T-helper 17 cell (primary cell): ENCODE measurements at regions not wholly inside any gene's neighbourhood (a gene's known extent, or its start where the extent isn't known, plus 50 kb on each side); places are given as distances from the start of the nearest gene placed in this dataset.
"Not testable (repeated sequence)": the region's sequence is repeated elsewhere in the genome, so short reads cannot be mapped to it uniquely, and the experiment has no call there.

Experiments used
- ATAC-seq: fragments of 150-1000 bp; cut with Tn5 transposase; 2 replicates; pipeline ENCODE4 v1.10.0; 2021; ENCODE audit warnings: mild to moderate bottlenecking, moderate library complexity
- DNase-seq, 3 donors: peaks; one replicate each; pipeline versions ENCODE4 v3.0.0 to v3.0.0-alpha.2; 2020 to 2021
- H3K9me3 ChIP-seq: one replicate; pipeline ENCODE4 v1.7.0; 2013; ENCODE audit warnings: low read length, mild to moderate bottlenecking; ENCODE audit not compliant: control insufficient read depth, poor library complexity, severe bottlenecking
- H3K27ac Mint-ChIP-seq: one replicate; pipeline ENCODE4 v1.8.0; 2022; ENCODE audit warnings: mild to moderate bottlenecking, moderate library complexity, mixed read lengths
- H3K27me3 Mint-ChIP-seq: one replicate; pipeline ENCODE4 v1.8.0; 2022; ENCODE audit warnings: mixed read lengths
- H3K36me3 Mint-ChIP-seq: one replicate; pipeline ENCODE4 v1.8.0; 2022; ENCODE audit warnings: low read depth, mixed read lengths
- H3K4me1 Mint-ChIP-seq: one replicate; pipeline ENCODE4 v1.8.0; 2022; ENCODE audit warnings: mild to moderate bottlenecking, mixed read lengths
- H3K4me3 Mint-ChIP-seq: one replicate; pipeline ENCODE4 v1.8.0; 2022; ENCODE audit warnings: mild to moderate bottlenecking, moderate library complexity, mixed read lengths

GRCh38 chr11:13183826-13184196 is 93.8 kb upstream of the BMAL1 start:
- peaks cover 16% of the 10 kb centered on the region for H3K27me3 Mint-ChIP-seq
- no peak overlapping the region for H3K27ac Mint-ChIP-seq
- H3K9me3 ChIP-seq = no peaks in the 10 kb centered on the region
- ATAC-seq (no peak), DNase-seq (no peak)
- H3K36me3 Mint-ChIP-seq = no peaks in the 10 kb centered on the region
- peaks cover 4% of the 10 kb centered on the region for H3K4me1 Mint-ChIP-seq
- peak overlapping the region; percentile 62 for H3K4me3 Mint-ChIP-seq

GRCh38 chr11:13184295-13184794 is 93.2 kb upstream of the BMAL1 start:
- Mint-ChIP-seq H3K4me3 (no peak overlapping the region), H3K4me1 (peaks cover 4% of the 10 kb centered on the region), H3K27me3 (peaks cover 16% of the 10 kb centered on the region), H3K27ac (no peak overlapping the region), H3K36me3 (no peaks in the 10 kb centered on the region)
- H3K9me3 ChIP-seq = no peaks in the 10 kb centered on the region
- DNase-seq = no peak
- no peak for ATAC-seq

GRCh38 chr11:13188179-13188578 is 89.4 kb upstream of the BMAL1 start:
- peaks cover under 1% of the 10 kb centered on the region for H3K4me1 Mint-ChIP-seq
- peaks cover 2% of the 10 kb centered on the region for H3K36me3 Mint-ChIP-seq
- ATAC-seq = no peak

GRCh38 chr11:13189561-13190426 is 87.8 kb upstream of the BMAL1 start:
- Mint-ChIP-seq H3K27ac (no peak overlapping the region), H3K27me3 (peaks cover 12% of the 10 kb centered on the region)

More at GRCh38 chr11:13188179-13188578, 89.4 kb upstream of the BMAL1 start:
- no peaks in the 10 kb centered on the region for H3K9me3 ChIP-seq
- Mint-ChIP-seq H3K27ac (no peak overlapping the region), H3K4me3 (no peak overlapping the region), H3K27me3 (peaks cover 12% of the 10 kb centered on the region)
- no peak for DNase-seq

GRCh38 chr11:13193613-13194012 is 84.0 kb upstream of the BMAL1 start:
- H3K27ac Mint-ChIP-seq = no peak overlapping the region
- no peaks in the 10 kb centered on the region for H3K4me1 Mint-ChIP-seq
- ATAC-seq (no peak), DNase-seq (no peak)
- H3K27me3 Mint-ChIP-seq = peaks cover 12% of the 10 kb centered on the region
- H3K9me3 ChIP-seq = no peaks in the 10 kb centered on the region
- H3K4me3 Mint-ChIP-seq = no peak overlapping the region
- H3K36me3 Mint-ChIP-seq = peaks cover 3% of the 10 kb centered on the region

More at GRCh38 chr11:13189561-13190426, 87.8 kb upstream of the BMAL1 start:
- no peak for DNase-seq
- no peak overlapping the region for H3K4me3 Mint-ChIP-seq
- ATAC-seq = no peak
- no peaks in the 10 kb centered on the region for H3K4me1 Mint-ChIP-seq
- H3K9me3 ChIP-seq = no peaks in the 10 kb centered on the region
- peaks cover 2% of the 10 kb centered on the region for H3K36me3 Mint-ChIP-seq

GRCh38 chr11:13197374-13197773 is 80.2 kb upstream of the BMAL1 start:
- not testable (repeated sequence) for DNase-seq

GRCh38 chr11:13205486-13205885 is 72.1 kb upstream of the BMAL1 start:
- no peaks in the 10 kb centered on the region for H3K27me3 Mint-ChIP-seq
- ATAC-seq = no peak
- DNase-seq = no peak
- H3K27ac Mint-ChIP-seq = peak overlapping the region; percentile 21
- H3K36me3 Mint-ChIP-seq = no peaks in the 10 kb centered on the region
- H3K9me3 ChIP-seq = no peaks in the 10 kb centered on the region
- H3K4me3 Mint-ChIP-seq = no peak overlapping the region
- H3K4me1 Mint-ChIP-seq = peaks cover 32% of the 10 kb centered on the region

More at GRCh38 chr11:13197374-13197773, 80.2 kb upstream of the BMAL1 start:
- not testable (repeated sequence) for H3K4me1 Mint-ChIP-seq, H3K36me3 Mint-ChIP-seq, H3K9me3 ChIP-seq, H3K4me3 Mint-ChIP-seq, H3K27me3 Mint-ChIP-seq, H3K27ac Mint-ChIP-seq, ATAC-seq

GRCh38 chr11:13206086-13206640 is 71.4 kb upstream of the BMAL1 start:
- ATAC-seq = no peak
- DNase-seq = no peak
- H3K27ac Mint-ChIP-seq = peak overlapping the region; percentile 24
- peaks cover 32% of the 10 kb centered on the region for H3K4me1 Mint-ChIP-seq
- H3K27me3 Mint-ChIP-seq = no peaks in the 10 kb centered on the region
- no peaks in the 10 kb centered on the region for H3K36me3 Mint-ChIP-seq
- no peaks in the 10 kb centered on the region for H3K9me3 ChIP-seq
- no peak overlapping the region for H3K4me3 Mint-ChIP-seq

- Mint-ChIP-seq H3K27ac (peak overlapping the region; percentile 99), H3K36me3 (no peaks in the 10 kb centered on the region), H3K27me3 (no peaks in the 10 kb centered on the region), H3K4me1 (peaks cover 32% of the 10 kb centered on the region), H3K4me3 (peak overlapping the region; percentile 98)
- DNase-seq (no peak), ATAC-seq (no peak)
- no peaks in the 10 kb centered on the region for H3K9me3 ChIP-seq
These were observed 70.3 kb upstream of the BMAL1 start for GRCh38 chr11:13207270-13207664.

- Mint-ChIP-seq H3K36me3 (no peaks in the 10 kb centered on the region), H3K4me3 (peak overlapping the region; percentile 98), H3K27ac (peak overlapping the region; percentile 99), H3K4me1 (peaks cover 32% of the 10 kb centered on the region), H3K27me3 (no peaks in the 10 kb centered on the region)
- H3K9me3 ChIP-seq = no peaks in the 10 kb centered on the region
- ATAC-seq = peak; percentile 74
- DNase-seq = no peak
These were observed 69.7 kb upstream of the BMAL1 start for GRCh38 chr11:13207665-13208594.

GRCh38 chr11:13208921-13209320 is 68.7 kb upstream of the BMAL1 start:
- H3K4me3 Mint-ChIP-seq = no peak overlapping the region
- ATAC-seq (peak; percentile 23), DNase-seq (no peak)
- no peaks in the 10 kb centered on the region for H3K9me3 ChIP-seq
- H3K36me3 Mint-ChIP-seq = no peaks in the 10 kb centered on the region
- H3K27me3 Mint-ChIP-seq = no peaks in the 10 kb centered on the region
- H3K4me1 Mint-ChIP-seq = peaks cover 32% of the 10 kb centered on the region
- peak overlapping the region; percentile 99 for H3K27ac Mint-ChIP-seq

- H3K27me3 Mint-ChIP-seq = peaks cover 3% of the 10 kb centered on the region
- ATAC-seq (no peak), DNase-seq (no peak)
- H3K27ac Mint-ChIP-seq = peak overlapping the region; percentile 99
- no peak overlapping the region for H3K4me3 Mint-ChIP-seq
- H3K4me1 Mint-ChIP-seq = peaks cover 32% of the 10 kb centered on the region
- H3K9me3 ChIP-seq = no peaks in the 10 kb centered on the region
- H3K36me3 Mint-ChIP-seq = no peaks in the 10 kb centered on the region
These were observed 68.2 kb upstream of the BMAL1 start for GRCh38 chr11:13209379-13209778.

GRCh38 chr11:13210424-13210823 is 67.2 kb upstream of the BMAL1 start:
- peaks cover 9% of the 10 kb centered on the region for H3K27me3 Mint-ChIP-seq

More at GRCh38 chr11:13210424-13210823, 67.2 kb upstream of the BMAL1 start:
- H3K27ac Mint-ChIP-seq = peak overlapping the region; percentile 99
- H3K4me3 Mint-ChIP-seq = no peak overlapping the region
- H3K36me3 Mint-ChIP-seq = peaks cover 3% of the 10 kb centered on the region
- H3K9me3 ChIP-seq = no peaks in the 10 kb centered on the region
- ATAC-seq (peak; percentile 42), DNase-seq (no peak)
- H3K4me1 Mint-ChIP-seq = peaks cover 32% of the 10 kb centered on the region
